WTC11 (cell line): ENCODE measurements at regions not wholly inside any gene's neighbourhood (a gene's known extent, or its start where the extent isn't known, plus 50 kb on each side); places are given as distances from the start of the nearest gene placed in this dataset.

ENCODE experiments used
- ATAC-seq: fragments of 200-7000 bp; cut with Tn5 transposase; 2 replicates; pipeline ENCODE4 v1.10.0; 2021; ENCODE audit warnings: mild to moderate bottlenecking, moderate library complexity
- CTCF ChIA-PET: fragments of 300-600 bp; sonication (Branson Sonifier 250); formaldehyde crosslinking; loops from one replicate; lab custom pipeline; 2021; ENCODE audit warnings: antibody characterized with exemption; lab: Charles Lee
- POLR2A ChIA-PET: fragments of 350-600 bp; sonication (Branson Sonifier 250); formaldehyde crosslinking; loops from one replicate; lab custom pipeline; 2021; ENCODE audit warnings: antibody characterized with exemption; lab: Charles Lee
- DNase-seq: peaks from one replicate; pipeline ENCODE4 v3.0.0; 2021; ENCODE audit warnings: low spot score
- H3K27ac Mint-ChIP-seq: 2 replicates; pipeline ENCODE4 v1.8.0; 2021; ENCODE audit warnings: mixed read lengths
- H3K27me3 Mint-ChIP-seq: 2 replicates; pipeline ENCODE4 v1.8.0; 2021; ENCODE audit warnings: low read depth, mild to moderate bottlenecking, moderate library complexity, mixed read lengths
- H3K36me3 Mint-ChIP-seq: 2 replicates; pipeline ENCODE4 v1.8.0; 2021; ENCODE audit warnings: mixed read lengths
- H3K4me1 Mint-ChIP-seq: 2 replicates; pipeline ENCODE4 v1.8.0; 2022; ENCODE audit warnings: mixed read lengths
- H3K4me3 Mint-ChIP-seq: 2 replicates; pipeline ENCODE4 v1.8.0; 2021; ENCODE audit warnings: mild to moderate bottlenecking, moderate library complexity, mixed read lengths
- H3K9me3 Mint-ChIP-seq: 2 replicates; pipeline ENCODE4 v1.8.0; 2021; ENCODE audit warnings: mixed read lengths
- CREB1 ChIP-seq: sonication (generic); formaldehyde crosslinking; IDR thresholded peaks from 2 replicates; pipeline ENCODE4 v1.8.0; 2023; ENCODE audit warnings: mild to moderate bottlenecking, missing genetic modification reagents
- ELF4 ChIP-seq: sonication (generic); formaldehyde crosslinking; IDR thresholded peaks from 2 replicates; pipeline ENCODE4 v1.8.1; 2022; ENCODE audit warnings: low read depth, mild to moderate bottlenecking, moderate library complexity, missing genetic modification reagents
- ETV6 ChIP-seq: sonication (generic); formaldehyde crosslinking; IDR thresholded peaks from 2 replicates; pipeline ENCODE4 v1.8.1; 2022; ENCODE audit warnings: mild to moderate bottlenecking, missing genetic modification reagents
- FOXP1 ChIP-seq: sonication (generic); formaldehyde crosslinking; IDR thresholded peaks from 2 replicates; pipeline ENCODE4 v1.8.0; 2022; ENCODE audit warnings: missing genetic modification reagents, mild to moderate bottlenecking, moderate library complexity, borderline replicate concordance
- GRHL2 ChIP-seq: fragments of 250-450 bp; sonication (Bioruptor Pico); IDR thresholded peaks from 2 replicates; pipeline ENCODE4 v1.8.0; 2022; ENCODE audit warnings: mild to moderate bottlenecking, moderate library complexity; ENCODE audit not compliant: insufficient replicate concordance, severe bottlenecking
- GTF2I ChIP-seq: fragments of 250-450 bp; sonication (Bioruptor Pico); conservative IDR thresholded peaks from 2 replicates; pipeline ENCODE4 v1.4.0; 2021; ENCODE audit warnings: mild to moderate bottlenecking
- MLX ChIP-seq: sonication (generic); formaldehyde crosslinking; IDR thresholded peaks from 2 replicates; pipeline ENCODE4 v1.8.1; 2023; ENCODE audit warnings: mild to moderate bottlenecking, missing genetic modification reagents, moderate library complexity
- MYBL2 ChIP-seq: sonication (generic); formaldehyde crosslinking; IDR thresholded peaks from 2 replicates; pipeline ENCODE4 v1.8.1; 2023; ENCODE audit warnings: mild to moderate bottlenecking, moderate library complexity, missing genetic modification reagents
- NFATC4 ChIP-seq: fragments of 250-450 bp; sonication (Bioruptor Pico); IDR thresholded peaks from 2 replicates; pipeline ENCODE4 v1.9.0; 2021; ENCODE audit warnings: mild to moderate bottlenecking
- NFYB ChIP-seq: sonication (generic); formaldehyde crosslinking; conservative IDR thresholded peaks from 2 replicates; pipeline ENCODE4 v1.8.0; 2022; ENCODE audit warnings: low read depth, missing genetic modification reagents
- RORB ChIP-seq: fragments of 250-450 bp; sonication (Bioruptor Pico); IDR thresholded peaks from 2 replicates; pipeline ENCODE4 v1.9.0; 2021; ENCODE audit warnings: mild to moderate bottlenecking
- USF1 ChIP-seq: sonication (generic); formaldehyde crosslinking; IDR thresholded peaks from 2 replicates; pipeline ENCODE4 v1.8.0; 2022; ENCODE audit warnings: mild to moderate bottlenecking, missing genetic modification reagents
- ZBTB21 ChIP-seq: sonication (generic); formaldehyde crosslinking; IDR thresholded peaks from 2 replicates; pipeline ENCODE4 v1.8.1; 2023; ENCODE audit warnings: mild to moderate bottlenecking, missing genetic modification reagents, borderline replicate concordance
- ZNF317 ChIP-seq: sonication (generic); formaldehyde crosslinking; IDR thresholded peaks from 2 replicates; pipeline ENCODE4 v1.8.1; 2023; ENCODE audit warnings: low read depth, mild to moderate bottlenecking, moderate library complexity, missing genetic modification reagents, borderline replicate concordance
- TF ChIP-seq, protein P1 (sequence below): fragments of 250-450 bp; sonication (Bioruptor Pico); IDR thresholded peaks from 2 replicates; pipeline ENCODE4 v2.1.2; 2022; ENCODE audit warnings: mild to moderate bottlenecking, moderate library complexity
- TF ChIP-seq, protein P2 (sequence below): fragments of 200-600 bp; IDR thresholded peaks from 2 replicates; pipeline ENCODE4 v1.8.0; 2022; ENCODE audit warnings: antibody characterized with exemption
- TF ChIP-seq, protein P3 (sequence below): fragments of 250-450 bp; sonication (Bioruptor Pico); IDR thresholded peaks from 2 replicates; pipeline ENCODE4 v1.8.0; 2021; ENCODE audit warnings: mild to moderate bottlenecking
- TF ChIP-seq, protein P4 (sequence below): sonication (generic); formaldehyde crosslinking; IDR thresholded peaks from 2 replicates; pipeline ENCODE4 v1.8.0; 2023; ENCODE audit warnings: missing genetic modification reagents, mild to moderate bottlenecking, borderline replicate concordance
- TF ChIP-seq, protein P5 (sequence below): sonication (generic); formaldehyde crosslinking; IDR thresholded peaks from 2 replicates; pipeline ENCODE4 v1.8.1; 2023; ENCODE audit warnings: mild to moderate bottlenecking, missing genetic modification reagents

DNA sequence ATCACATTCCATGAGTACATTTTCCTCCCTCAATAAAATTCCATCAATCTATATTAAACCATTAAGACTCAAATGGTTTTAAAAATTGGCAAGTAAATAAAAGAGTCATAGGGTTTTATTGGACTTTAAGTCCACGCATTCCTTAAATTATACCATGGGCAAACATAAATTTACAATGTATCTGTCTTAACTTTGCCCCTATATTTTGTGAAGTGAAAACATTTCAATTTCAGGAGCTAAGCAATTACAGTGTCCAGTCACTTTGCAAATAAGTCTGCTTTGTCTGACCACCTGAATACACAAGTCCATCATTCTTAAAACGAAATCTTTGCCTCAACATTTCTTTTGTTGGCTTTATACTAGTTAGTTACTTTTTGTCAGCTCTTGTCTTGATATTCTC lies 197.5 kb upstream of the SEMA3D start:
- TF ChIP-seq ETV6 (CRISPR knock-in tag) (no peak), ELF4 (CRISPR knock-in tag) (no peak), GTF2I (no peak), ZBTB21 (CRISPR knock-in tag) (no peak), NFYB (CRISPR knock-in tag) (no peak), ZNF317 (CRISPR knock-in tag) (no peak), USF1 (CRISPR knock-in tag) (no peak), NFATC4 (CRISPR knock-in tag) (no peak), GRHL2 (CRISPR knock-in tag) (no peak), FOXP1 (CRISPR knock-in tag) (no peak), MLX (no peak), MYBL2 (no peak), RORB (CRISPR knock-in tag) (no peak), CREB1 (no peak)
- TF ChIP-seq, protein P1, sequence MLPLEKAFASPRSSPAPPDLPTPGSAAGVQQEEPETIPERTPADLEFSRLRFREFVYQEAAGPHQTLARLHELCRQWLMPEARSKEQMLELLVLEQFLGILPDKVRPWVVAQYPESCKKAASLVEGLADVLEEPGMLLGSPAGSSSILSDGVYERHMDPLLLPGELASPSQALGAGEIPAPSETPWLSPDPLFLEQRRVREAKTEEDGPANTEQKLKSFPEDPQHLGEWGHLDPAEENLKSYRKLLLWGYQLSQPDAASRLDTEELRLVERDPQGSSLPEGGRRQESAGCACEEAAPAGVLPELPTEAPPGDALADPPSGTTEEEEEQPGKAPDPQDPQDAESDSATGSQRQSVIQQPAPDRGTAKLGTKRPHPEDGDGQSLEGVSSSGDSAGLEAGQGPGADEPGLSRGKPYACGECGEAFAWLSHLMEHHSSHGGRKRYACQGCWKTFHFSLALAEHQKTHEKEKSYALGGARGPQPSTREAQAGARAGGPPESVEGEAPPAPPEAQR, result no peak
- TF ChIP-seq, protein P2, sequence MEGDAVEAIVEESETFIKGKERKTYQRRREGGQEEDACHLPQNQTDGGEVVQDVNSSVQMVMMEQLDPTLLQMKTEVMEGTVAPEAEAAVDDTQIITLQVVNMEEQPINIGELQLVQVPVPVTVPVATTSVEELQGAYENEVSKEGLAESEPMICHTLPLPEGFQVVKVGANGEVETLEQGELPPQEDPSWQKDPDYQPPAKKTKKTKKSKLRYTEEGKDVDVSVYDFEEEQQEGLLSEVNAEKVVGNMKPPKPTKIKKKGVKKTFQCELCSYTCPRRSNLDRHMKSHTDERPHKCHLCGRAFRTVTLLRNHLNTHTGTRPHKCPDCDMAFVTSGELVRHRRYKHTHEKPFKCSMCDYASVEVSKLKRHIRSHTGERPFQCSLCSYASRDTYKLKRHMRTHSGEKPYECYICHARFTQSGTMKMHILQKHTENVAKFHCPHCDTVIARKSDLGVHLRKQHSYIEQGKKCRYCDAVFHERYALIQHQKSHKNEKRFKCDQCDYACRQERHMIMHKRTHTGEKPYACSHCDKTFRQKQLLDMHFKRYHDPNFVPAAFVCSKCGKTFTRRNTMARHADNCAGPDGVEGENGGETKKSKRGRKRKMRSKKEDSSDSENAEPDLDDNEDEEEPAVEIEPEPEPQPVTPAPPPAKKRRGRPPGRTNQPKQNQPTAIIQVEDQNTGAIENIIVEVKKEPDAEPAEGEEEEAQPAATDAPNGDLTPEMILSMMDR, result no peak
- TF ChIP-seq, protein P3, sequence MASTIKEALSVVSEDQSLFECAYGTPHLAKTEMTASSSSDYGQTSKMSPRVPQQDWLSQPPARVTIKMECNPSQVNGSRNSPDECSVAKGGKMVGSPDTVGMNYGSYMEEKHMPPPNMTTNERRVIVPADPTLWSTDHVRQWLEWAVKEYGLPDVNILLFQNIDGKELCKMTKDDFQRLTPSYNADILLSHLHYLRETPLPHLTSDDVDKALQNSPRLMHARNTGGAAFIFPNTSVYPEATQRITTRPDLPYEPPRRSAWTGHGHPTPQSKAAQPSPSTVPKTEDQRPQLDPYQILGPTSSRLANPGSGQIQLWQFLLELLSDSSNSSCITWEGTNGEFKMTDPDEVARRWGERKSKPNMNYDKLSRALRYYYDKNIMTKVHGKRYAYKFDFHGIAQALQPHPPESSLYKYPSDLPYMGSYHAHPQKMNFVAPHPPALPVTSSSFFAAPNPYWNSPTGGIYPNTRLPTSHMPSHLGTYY (CRISPR knock-in tag), result no peak
- TF ChIP-seq, protein P4, sequence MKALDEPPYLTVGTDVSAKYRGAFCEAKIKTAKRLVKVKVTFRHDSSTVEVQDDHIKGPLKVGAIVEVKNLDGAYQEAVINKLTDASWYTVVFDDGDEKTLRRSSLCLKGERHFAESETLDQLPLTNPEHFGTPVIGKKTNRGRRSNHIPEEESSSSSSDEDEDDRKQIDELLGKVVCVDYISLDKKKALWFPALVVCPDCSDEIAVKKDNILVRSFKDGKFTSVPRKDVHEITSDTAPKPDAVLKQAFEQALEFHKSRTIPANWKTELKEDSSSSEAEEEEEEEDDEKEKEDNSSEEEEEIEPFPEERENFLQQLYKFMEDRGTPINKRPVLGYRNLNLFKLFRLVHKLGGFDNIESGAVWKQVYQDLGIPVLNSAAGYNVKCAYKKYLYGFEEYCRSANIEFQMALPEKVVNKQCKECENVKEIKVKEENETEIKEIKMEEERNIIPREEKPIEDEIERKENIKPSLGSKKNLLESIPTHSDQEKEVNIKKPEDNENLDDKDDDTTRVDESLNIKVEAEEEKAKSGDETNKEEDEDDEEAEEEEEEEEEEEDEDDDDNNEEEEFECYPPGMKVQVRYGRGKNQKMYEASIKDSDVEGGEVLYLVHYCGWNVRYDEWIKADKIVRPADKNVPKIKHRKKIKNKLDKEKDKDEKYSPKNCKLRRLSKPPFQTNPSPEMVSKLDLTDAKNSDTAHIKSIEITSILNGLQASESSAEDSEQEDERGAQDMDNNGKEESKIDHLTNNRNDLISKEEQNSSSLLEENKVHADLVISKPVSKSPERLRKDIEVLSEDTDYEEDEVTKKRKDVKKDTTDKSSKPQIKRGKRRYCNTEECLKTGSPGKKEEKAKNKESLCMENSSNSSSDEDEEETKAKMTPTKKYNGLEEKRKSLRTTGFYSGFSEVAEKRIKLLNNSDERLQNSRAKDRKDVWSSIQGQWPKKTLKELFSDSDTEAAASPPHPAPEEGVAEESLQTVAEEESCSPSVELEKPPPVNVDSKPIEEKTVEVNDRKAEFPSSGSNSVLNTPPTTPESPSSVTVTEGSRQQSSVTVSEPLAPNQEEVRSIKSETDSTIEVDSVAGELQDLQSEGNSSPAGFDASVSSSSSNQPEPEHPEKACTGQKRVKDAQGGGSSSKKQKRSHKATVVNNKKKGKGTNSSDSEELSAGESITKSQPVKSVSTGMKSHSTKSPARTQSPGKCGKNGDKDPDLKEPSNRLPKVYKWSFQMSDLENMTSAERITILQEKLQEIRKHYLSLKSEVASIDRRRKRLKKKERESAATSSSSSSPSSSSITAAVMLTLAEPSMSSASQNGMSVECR (CRISPR knock-in tag), result no peak
- TF ChIP-seq, protein P5, sequence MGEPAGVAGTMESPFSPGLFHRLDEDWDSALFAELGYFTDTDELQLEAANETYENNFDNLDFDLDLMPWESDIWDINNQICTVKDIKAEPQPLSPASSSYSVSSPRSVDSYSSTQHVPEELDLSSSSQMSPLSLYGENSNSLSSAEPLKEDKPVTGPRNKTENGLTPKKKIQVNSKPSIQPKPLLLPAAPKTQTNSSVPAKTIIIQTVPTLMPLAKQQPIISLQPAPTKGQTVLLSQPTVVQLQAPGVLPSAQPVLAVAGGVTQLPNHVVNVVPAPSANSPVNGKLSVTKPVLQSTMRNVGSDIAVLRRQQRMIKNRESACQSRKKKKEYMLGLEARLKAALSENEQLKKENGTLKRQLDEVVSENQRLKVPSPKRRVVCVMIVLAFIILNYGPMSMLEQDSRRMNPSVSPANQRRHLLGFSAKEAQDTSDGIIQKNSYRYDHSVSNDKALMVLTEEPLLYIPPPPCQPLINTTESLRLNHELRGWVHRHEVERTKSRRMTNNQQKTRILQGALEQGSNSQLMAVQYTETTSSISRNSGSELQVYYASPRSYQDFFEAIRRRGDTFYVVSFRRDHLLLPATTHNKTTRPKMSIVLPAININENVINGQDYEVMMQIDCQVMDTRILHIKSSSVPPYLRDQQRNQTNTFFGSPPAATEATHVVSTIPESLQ (CRISPR knock-in tag), result no peak
- DNase-seq (no peak), ATAC-seq (no peak)
- Mint-ChIP-seq H3K27me3 (no peaks in the 10 kb centered on the region), H3K36me3 (no peaks in the 10 kb centered on the region), H3K4me3 (no peak overlapping the region), H3K4me1 (peaks cover 2% of the 10 kb centered on the region; the same call in 1 of the 2 replicates), H3K9me3 (peaks cover 3% of the 10 kb centered on the region; the same call in 1 of the 2 replicates), H3K27ac (no peak overlapping the region)
- POLR2A ChIA-PET, result no interaction called here
- CTCF ChIA-PET, result no interaction called here
